ENCODE measurements at regions not wholly inside any gene's neighbourhood (a gene's known extent, or its start where the extent isn't known, plus 50 kb on each side); places are given as distances from the start of the nearest gene placed in this dataset.

GRCh38 chr18:61245276-61245675 lies 88.0 kb upstream of the CDH20 start:
- DNase-seq (ENCODE audit: low read depth in 2 of 2): no peak

GRCh38 chr18:61248589-61248988 lies 84.6 kb upstream of the CDH20 start:
- no peak for DNase-seq (ENCODE audit: low read depth in 2 of 2)

- DNase-seq (ENCODE audit: low read depth in 2 of 2): no peak
Measured at GRCh38 chr18:61256291-61256690, 76.9 kb upstream of the CDH20 start.

GRCh38 chr18:61261870-61262269 lies 71.4 kb upstream of the CDH20 start:
- no peak for DNase-seq (ENCODE audit: low read depth in 2 of 2)

- no peak for DNase-seq (ENCODE audit: low read depth in 2 of 2)
Measured at GRCh38 chr18:61272793-61273192, 60.4 kb upstream of the CDH20 start.

GRCh38 chr18:61273533-61273932 lies 59.7 kb upstream of the CDH20 start:
- no peak for DNase-seq (ENCODE audit: low read depth in 2 of 2)

- no peak for DNase-seq (ENCODE audit: low read depth in 2 of 2)
Measured at GRCh38 chr18:61274416-61274960, 58.7 kb upstream of the CDH20 start.

GRCh38 chr18:61277808-61278207 lies 55.4 kb upstream of the CDH20 start:
- DNase-seq (ENCODE audit: low read depth in 2 of 2): no peak

GRCh38 chr18:61281431-61281830 lies 51.8 kb upstream of the CDH20 start:
- DNase-seq (ENCODE audit: low read depth in 2 of 2): no peak

GRCh38 chr18:61282926-61283325 lies 50.3 kb upstream of the CDH20 start:
- DNase-seq (ENCODE audit: low read depth in 2 of 2): no peak

Data from fibroblast of skin of left quadriceps (primary cell).